H1 (cell line): ENCODE measurements at regions not wholly inside any gene's neighbourhood (a gene's known extent, or its start where the extent isn't known, plus 50 kb on each side); places are given as distances from the start of the nearest gene placed in this dataset.

Source experiments
- BRCA1 ChIP-seq: IDR thresholded peaks from 2 replicates; pipeline ENCODE4 v1.6.1; 2012; ENCODE audit warnings: low read depth, low read length, improper control_type of control experiment
- GABPA ChIP-seq: IDR thresholded peaks from 2 replicates; pipeline ENCODE4 v1.6.1; 2011; ENCODE audit warnings: mild to moderate bottlenecking, low read length, moderate library complexity, borderline replicate concordance; ENCODE audit not compliant: insufficient read depth
- MAFK ChIP-seq: IDR thresholded peaks from 2 replicates; pipeline ENCODE4 v1.6.1; 2012; ENCODE audit warnings: low read depth, mild to moderate bottlenecking, improper control_type of control experiment, low read length
- NANOG ChIP-seq: IDR thresholded peaks from 2 replicates; pipeline ENCODE4 v1.6.1; 2011; ENCODE audit warnings: low read length, low read depth, mild to moderate bottlenecking, inconsistent platforms; ENCODE audit not compliant: insufficient read depth, poor library complexity, severe bottlenecking
- PHF8 ChIP-seq: fragments of 200-600 bp; sonication (generic); conservative IDR thresholded peaks from 2 replicates; pipeline ENCODE4 v1.7.1; 2012; ENCODE audit warnings: low read depth, mild to moderate bottlenecking, inconsistent platforms, low read length, moderate library complexity
- POU5F1 ChIP-seq: IDR thresholded peaks from 2 replicates; pipeline ENCODE4 v1.6.1; 2011; ENCODE audit warnings: low read depth, mild to moderate bottlenecking, low read length, moderate library complexity
- RFX5 ChIP-seq: IDR thresholded peaks from 2 replicates; pipeline ENCODE4 v1.6.1; 2011; ENCODE audit warnings: low read depth, low read length, improper control_type of control experiment, borderline replicate concordance
- TBP ChIP-seq: IDR thresholded peaks from 2 replicates; pipeline ENCODE4 v1.6.1; 2011; ENCODE audit warnings: low read depth, low read length, improper control_type of control experiment
- TEAD4 ChIP-seq: IDR thresholded peaks from 2 replicates; pipeline ENCODE4 v1.6.1; 2012; ENCODE audit warnings: low read depth, low read length, inconsistent platforms, mixed read lengths
- TF ChIP-seq, protein P1 (sequence below): fragments of 300-600 bp; sonication (generic); IDR thresholded peaks from 2 replicates; pipeline ENCODE4 v1.7.1; 2012; ENCODE audit warnings: low read length, moderate library complexity, mild to moderate bottlenecking, inconsistent platforms; ENCODE audit not compliant: insufficient replicate concordance
- TF ChIP-seq, protein P2 (sequence below): IDR thresholded peaks from 2 replicates; pipeline ENCODE4 v1.6.1; 2011; ENCODE audit warnings: low read length, improper control_type of control experiment

DNA sequence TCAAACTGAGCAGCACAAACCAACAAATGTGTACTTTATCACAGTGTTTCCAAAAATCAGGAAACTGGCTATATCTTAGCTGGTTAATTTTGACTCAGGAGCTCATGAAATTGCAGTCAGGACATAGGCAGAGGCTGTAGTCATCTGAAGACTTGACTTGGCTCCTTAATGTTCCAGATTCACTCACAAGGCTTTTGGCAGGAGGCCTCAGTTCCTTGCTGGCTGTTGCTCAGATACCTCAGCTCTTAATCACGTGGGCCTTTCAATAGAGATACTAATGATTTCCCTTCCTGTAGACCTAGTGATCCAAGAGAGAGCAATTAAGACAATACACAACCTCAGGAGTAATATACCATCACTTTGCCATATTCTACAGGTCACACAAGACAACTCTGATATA lies 537.7 kb downstream of the BRINP3 start (continued):
- TF ChIP-seq, protein P1, sequence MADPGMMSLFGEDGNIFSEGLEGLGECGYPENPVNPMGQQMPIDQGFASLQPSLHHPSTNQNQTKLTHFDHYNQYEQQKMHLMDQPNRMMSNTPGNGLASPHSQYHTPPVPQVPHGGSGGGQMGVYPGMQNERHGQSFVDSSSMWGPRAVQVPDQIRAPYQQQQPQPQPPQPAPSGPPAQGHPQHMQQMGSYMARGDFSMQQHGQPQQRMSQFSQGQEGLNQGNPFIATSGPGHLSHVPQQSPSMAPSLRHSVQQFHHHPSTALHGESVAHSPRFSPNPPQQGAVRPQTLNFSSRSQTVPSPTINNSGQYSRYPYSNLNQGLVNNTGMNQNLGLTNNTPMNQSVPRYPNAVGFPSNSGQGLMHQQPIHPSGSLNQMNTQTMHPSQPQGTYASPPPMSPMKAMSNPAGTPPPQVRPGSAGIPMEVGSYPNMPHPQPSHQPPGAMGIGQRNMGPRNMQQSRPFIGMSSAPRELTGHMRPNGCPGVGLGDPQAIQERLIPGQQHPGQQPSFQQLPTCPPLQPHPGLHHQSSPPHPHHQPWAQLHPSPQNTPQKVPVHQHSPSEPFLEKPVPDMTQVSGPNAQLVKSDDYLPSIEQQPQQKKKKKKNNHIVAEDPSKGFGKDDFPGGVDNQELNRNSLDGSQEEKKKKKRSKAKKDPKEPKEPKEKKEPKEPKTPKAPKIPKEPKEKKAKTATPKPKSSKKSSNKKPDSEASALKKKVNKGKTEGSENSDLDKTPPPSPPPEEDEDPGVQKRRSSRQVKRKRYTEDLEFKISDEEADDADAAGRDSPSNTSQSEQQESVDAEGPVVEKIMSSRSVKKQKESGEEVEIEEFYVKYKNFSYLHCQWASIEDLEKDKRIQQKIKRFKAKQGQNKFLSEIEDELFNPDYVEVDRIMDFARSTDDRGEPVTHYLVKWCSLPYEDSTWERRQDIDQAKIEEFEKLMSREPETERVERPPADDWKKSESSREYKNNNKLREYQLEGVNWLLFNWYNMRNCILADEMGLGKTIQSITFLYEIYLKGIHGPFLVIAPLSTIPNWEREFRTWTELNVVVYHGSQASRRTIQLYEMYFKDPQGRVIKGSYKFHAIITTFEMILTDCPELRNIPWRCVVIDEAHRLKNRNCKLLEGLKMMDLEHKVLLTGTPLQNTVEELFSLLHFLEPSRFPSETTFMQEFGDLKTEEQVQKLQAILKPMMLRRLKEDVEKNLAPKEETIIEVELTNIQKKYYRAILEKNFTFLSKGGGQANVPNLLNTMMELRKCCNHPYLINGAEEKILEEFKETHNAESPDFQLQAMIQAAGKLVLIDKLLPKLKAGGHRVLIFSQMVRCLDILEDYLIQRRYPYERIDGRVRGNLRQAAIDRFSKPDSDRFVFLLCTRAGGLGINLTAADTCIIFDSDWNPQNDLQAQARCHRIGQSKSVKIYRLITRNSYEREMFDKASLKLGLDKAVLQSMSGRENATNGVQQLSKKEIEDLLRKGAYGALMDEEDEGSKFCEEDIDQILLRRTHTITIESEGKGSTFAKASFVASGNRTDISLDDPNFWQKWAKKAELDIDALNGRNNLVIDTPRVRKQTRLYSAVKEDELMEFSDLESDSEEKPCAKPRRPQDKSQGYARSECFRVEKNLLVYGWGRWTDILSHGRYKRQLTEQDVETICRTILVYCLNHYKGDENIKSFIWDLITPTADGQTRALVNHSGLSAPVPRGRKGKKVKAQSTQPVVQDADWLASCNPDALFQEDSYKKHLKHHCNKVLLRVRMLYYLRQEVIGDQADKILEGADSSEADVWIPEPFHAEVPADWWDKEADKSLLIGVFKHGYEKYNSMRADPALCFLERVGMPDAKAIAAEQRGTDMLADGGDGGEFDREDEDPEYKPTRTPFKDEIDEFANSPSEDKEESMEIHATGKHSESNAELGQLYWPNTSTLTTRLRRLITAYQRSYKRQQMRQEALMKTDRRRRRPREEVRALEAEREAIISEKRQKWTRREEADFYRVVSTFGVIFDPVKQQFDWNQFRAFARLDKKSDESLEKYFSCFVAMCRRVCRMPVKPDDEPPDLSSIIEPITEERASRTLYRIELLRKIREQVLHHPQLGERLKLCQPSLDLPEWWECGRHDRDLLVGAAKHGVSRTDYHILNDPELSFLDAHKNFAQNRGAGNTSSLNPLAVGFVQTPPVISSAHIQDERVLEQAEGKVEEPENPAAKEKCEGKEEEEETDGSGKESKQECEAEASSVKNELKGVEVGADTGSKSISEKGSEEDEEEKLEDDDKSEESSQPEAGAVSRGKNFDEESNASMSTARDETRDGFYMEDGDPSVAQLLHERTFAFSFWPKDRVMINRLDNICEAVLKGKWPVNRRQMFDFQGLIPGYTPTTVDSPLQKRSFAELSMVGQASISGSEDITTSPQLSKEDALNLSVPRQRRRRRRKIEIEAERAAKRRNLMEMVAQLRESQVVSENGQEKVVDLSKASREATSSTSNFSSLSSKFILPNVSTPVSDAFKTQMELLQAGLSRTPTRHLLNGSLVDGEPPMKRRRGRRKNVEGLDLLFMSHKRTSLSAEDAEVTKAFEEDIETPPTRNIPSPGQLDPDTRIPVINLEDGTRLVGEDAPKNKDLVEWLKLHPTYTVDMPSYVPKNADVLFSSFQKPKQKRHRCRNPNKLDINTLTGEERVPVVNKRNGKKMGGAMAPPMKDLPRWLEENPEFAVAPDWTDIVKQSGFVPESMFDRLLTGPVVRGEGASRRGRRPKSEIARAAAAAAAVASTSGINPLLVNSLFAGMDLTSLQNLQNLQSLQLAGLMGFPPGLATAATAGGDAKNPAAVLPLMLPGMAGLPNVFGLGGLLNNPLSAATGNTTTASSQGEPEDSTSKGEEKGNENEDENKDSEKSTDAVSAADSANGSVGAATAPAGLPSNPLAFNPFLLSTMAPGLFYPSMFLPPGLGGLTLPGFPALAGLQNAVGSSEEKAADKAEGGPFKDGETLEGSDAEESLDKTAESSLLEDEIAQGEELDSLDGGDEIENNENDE = no peak
- no peak for TF ChIP-seq RFX5
- no peak for TF ChIP-seq GABPA
- TF ChIP-seq, protein P2, sequence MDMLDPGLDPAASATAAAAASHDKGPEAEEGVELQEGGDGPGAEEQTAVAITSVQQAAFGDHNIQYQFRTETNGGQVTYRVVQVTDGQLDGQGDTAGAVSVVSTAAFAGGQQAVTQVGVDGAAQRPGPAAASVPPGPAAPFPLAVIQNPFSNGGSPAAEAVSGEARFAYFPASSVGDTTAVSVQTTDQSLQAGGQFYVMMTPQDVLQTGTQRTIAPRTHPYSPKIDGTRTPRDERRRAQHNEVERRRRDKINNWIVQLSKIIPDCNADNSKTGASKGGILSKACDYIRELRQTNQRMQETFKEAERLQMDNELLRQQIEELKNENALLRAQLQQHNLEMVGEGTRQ = no peak
- TF ChIP-seq POU5F1 = no peak
- no peak for TF ChIP-seq MAFK
- no peak for TF ChIP-seq TBP
- no peak for TF ChIP-seq PHF8
- TF ChIP-seq TEAD4 = no peak
- no peak for TF ChIP-seq BRCA1
- no peak for TF ChIP-seq NANOG
- TF ChIP-seq, all 59 proteins: peak for 0
